SKM-1 treated with dmso at 0.1 percent for 144 hours (cell line): ENCODE measurements at regions not wholly inside any gene's neighbourhood (a gene's known extent, or its start where the extent isn't known, plus 50 kb on each side); places are given as distances from the start of the nearest gene placed in this dataset.
A peak's percentile ranks its signal among the peaks of the same experiment; 100 is the strongest.

ENCODE experiments used
- DNase-seq: peaks from one replicate; lab custom pipeline; 2025; ENCODE audit not compliant: unreplicated experiment; lab: John Stamatoyannopoulos, UW

DNA sequence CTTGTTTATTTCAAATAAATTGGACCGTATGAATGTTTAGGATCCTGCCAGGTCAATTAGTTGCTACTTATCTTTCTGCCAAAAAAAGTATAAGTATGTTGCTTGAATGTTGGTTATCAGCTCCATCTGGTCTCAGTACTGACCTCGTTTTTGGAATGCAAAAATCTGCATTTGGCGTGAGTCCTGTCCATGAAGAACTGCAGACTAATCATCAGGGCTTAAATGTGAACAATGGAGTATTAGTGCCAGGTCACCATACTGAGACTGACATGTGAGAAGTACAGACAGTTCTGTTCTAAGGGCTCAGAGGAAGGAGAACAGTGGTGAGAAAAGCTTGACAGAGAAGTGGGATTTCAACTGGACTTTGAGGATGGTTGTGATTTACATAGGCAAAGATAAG lies 393.1 kb upstream of the SLC14A2 start:
- DNase-seq: no peak

DNA sequence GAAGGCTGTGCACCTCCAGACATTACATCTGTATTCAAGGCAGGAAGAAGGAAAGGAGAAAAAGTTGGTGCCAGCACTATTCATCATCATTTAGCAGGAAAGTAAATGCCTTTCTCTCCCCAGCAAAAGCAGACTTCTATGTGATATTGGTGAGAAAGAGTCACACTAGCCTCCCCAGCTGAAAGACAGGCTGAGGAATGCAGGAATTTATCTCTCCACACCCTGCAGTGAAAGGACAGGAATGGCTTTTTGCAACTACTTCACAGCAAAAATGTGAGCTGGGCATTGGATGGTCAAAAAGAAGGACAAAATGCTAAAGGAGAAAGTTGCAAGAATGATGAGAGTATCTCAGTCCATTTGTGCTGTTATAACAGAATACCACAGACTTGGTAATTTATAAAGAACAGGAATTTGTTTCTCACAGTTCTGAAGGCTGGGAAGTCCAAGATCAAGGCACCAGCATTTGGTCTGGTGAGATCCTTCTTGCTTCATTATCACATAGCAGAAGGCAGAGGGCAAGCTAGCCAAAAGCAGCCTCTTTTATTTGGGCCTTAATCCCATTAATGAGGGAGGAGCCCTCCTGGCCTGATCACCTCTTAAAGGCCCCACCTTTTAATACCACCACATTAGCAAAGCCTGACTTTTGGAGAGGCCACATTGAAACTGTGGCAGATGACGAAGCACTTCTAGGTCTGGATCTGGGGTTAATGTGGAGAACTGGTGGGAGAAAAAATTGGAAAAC lies 388.1 kb upstream of the SLC14A2 start:
- no peak for DNase-seq

DNA sequence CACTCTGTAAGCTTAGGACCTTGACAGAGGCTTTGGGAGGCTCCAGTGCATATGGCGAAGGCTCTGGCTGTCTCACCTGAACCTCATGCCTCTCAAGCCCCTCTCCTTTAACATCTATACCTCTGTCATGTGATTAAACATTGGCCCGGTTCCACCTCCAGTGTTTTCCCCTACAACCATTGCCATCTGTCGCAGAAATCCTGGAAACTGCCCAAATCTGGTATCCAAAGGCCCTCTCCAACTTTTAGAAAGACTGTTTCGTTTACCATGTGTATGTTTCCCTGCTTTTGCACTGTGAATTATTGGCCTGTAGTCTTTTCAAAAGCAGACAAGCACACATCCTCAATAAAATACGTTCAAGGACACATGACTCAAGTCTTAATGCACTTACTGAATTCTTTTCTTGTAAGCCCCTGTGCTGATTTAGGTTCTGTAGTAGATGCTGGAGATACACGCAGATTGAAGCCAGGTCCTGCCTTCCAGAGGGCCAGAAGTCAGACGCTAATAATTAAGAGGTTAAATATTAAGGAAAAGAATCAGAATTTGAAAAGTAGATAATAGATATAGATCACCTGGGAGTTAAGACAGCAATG lies 386.4 kb upstream of the SLC14A2 start:
- DNase-seq: no peak

DNA sequence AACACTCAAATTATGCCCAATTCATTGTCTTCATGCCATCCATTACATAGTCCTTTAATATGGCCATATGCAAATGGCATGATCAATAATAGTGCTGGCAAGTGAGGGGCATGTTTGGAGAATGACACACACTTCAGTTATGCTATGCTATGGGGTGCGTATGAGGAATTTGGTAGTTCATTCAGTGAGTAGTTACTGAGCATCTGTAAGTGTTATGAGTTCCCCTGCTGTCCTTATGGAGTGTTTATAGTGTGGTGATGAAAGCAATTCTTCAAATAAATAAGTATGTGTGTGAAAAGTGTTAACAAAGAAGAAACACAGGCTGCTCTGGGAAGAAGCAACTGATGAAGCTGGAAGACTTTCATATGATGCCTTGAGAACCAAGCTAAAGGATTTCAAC lies 383.7 kb upstream of the SLC14A2 start:
- no peak for DNase-seq

DNA sequence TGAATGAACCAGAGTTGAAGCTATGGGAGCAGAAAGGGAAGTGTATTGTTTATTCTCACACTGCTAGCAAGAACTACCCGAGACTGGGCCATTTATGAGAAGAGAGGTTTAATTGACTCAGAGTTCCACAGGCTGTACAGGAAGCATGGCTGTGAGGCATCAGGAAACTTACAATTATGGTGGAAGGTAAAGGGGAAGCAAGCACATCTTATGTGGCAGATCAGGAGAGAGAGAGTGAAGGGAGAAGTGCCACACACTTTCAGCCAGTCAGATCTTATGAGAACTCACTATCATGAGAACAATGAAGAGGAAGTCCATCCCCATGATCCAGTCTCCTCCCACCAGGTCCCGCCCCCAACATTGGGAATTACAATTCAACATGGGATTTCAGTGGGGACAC lies 383.2 kb upstream of the SLC14A2 start:
- DNase-seq: peak; percentile 62

DNA sequence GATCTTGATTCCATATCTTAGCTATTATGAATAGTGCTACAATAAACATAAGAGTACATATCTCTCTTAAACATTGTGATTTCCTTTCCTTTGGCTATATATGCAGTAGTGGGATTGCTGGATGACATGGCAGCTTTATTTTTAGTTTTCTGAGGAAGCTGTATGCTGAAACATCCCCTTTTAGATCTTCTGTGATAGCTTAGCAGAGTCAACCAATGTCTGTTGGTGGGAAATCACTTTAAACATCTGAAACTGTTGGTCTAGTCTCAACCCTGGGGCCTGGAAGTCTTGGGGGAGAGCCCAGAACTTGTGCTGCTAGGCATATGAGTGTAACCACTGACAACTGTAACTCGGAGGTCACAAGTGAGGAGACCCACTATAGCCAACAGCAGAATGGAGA lies 378.6 kb upstream of the SLC14A2 start:
- peak; percentile 6 for DNase-seq

DNA sequence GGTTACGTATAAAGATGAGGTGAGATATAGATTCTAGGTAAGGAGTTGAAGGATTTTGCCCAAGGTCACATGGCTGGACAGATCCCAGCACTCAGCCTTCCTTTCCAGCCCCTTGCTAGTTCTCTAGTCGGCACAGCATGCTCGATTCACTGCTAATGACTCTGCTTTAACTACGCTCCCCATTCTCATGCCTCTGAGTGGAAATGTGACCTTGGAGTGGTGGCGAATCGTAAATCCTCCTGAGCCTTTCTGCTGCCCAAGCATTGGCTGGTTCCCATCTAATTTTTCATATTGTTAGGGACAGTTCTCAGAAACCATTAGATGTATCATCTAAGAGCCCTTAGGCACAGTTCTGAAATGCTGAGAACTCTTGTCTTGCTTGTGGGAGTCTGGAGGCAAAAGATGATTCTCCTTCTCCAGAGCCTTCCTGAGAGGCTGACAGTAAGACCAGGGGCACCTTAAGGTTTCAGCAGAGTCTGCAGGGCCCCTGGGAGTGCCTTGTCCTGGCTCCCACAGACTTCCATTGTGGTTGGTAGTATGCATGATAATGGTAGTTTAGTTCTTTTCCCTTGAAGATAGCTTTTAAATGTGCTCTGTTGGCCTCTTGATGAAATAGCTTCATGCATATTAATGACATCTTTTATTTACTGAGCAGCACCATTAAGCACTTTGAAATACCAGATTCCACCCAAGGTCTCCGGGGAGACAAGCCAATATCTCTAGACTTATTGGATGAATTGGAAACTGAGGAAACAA lies 377.8 kb upstream of the SLC14A2 start:
- DNase-seq: no peak

DNA sequence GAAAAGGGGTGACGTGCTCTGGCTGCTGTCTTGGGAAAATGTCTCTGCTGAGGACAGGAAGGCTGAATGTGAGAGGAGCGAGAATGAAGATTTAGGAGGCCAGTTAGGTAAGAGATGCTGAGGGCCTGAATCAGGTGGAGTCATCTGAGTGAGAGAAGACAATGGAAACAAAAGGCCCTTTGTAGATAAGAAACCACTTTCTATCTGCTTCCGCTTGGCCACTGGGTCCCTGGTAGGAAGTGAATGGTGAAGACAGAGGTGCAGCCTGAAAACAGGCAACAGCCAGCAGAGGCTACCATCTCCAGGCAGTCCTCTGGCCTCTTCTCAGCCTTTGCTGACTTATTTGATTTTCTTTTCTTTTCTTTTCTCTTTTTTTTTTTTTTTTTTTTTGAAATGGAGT lies 374.0 kb upstream of the SLC14A2 start:
- DNase-seq: no peak

DNA sequence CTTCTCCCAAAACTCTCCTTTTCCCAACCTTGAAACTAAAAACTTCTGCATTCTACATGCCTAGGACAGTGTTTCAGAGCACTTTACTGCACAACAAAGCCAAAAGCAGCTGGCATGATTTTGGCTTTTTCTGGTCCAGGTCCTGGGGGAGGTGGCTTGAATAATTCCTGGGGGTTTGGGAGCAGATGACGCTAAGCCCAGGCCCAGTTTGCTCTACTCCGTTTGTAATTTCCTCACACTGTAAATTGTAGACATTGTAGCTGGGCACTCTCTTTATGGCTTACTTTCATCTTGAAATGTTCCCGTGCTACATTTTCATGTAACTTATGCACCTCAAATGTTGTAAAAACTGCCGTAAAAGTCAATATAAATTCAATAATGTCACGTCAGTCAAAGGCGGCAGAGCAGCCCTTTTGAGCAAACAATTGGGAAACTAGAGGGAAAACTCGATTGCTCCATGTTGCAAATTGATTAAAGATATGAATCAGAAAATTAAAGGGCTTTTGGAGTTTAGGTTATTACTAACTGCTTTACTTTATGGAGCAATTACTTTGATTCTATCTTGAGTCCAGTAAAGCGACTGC lies 373.2 kb upstream of the SLC14A2 start:
- no peak for DNase-seq

DNA sequence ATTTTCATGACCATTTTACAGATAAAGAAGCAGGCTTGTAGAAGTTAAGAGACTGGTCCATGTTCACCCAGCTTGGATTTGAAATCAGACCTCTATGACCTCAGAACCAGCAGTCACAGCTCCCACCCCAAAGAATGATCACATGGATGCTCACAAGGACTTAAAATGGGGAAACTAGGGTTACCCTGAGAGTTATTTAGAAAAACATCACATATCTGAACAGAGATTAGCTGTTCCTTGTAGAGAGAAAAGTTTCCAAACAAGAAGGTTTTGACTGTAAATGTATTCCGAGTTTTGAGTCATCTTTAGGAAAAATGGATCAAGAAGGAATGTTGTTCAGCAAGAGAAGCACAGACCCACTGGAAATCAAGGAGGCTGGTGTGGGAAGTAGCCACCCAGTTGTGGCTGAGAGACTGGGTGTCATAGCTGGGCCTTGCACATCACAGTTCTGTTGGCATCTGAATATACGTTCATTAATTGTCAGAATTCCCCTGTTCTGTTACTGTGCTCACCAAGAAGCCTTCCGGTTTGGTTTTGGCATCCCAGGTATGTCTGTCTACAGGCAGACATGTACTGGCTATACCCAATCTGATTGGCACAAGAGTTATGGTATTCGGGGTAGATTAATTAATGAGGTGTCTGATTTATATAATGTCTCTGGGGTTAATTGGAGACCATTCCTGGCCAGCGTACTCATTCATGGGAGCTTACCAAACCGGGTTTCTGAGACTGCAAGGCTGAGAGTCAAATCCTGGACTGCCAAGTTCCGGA lies 371.8 kb upstream of the SLC14A2 start:
- no peak for DNase-seq

DNA sequence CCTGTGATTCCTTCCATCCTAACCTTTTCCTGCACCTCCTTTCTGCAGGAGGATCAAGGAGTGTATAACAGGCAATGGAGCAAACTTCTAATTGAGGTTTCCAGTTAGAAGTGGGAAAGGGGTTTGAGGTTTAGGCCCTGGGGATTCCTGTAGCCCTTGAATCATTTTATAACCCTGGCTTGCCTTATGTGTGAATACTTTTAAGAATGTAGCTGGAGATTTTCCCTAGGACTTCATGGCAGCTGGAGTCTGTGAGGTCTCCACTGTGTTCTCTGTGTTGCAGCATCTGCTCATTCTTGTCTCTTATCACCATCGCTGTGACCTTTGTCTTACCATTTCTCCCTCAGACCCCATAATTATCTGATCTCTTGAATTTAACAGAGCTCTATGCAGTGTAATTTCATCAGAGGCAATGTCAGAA lies 370.2 kb upstream of the SLC14A2 start:
- DNase-seq: no peak

DNA sequence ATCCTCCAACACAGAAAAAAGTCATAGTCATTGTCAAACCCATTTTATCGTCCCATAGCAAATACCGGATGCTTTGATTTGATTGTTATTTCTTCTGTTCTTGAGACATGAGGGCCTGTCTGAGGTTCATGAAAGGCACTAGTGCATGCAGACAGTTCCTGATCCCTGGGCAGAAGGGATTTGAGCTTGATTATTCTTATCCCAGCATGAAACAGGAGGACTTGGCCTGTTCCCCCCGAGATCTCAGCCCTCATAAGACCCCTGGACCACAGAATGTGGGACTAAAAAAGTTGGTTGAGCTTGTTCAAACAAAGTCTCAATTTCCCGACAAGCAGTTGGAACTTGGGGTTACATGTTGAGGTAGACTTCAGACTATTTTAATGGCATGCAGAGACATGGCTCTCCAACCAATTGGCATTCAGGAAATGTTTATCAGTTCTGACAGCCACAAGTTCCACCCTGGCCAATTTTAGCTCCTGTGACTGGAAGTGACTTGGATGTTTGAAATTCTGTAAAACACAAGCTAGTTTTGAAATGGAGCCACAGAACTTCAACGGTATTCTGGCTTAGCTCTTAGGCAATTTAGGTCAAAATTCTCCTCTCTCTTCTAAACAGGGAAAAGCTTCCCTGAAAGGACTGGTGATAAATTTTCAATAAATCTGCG lies 366.9 kb upstream of the SLC14A2 start:
- peak; percentile 9 for DNase-seq

DNA sequence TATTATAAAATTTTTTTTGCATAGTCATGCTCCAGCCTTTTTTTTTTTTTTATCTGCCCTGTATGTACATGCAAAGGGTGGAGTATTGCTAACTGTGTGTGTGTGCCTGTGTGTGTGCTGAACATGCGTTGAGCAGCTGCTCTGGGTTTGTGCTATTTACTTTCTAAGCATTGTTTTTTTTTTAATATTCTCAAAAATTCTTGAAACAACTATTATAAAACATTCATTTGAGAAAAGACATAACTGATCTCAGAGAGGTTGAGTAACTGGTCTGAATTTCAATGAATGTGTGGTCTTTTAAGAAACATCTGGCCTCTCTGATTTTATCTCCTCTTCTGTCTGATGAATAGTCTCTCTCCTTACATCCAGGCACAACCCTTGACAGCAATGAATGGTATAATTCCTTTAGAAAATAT lies 366.0 kb upstream of the SLC14A2 start:
- no peak for DNase-seq

DNA sequence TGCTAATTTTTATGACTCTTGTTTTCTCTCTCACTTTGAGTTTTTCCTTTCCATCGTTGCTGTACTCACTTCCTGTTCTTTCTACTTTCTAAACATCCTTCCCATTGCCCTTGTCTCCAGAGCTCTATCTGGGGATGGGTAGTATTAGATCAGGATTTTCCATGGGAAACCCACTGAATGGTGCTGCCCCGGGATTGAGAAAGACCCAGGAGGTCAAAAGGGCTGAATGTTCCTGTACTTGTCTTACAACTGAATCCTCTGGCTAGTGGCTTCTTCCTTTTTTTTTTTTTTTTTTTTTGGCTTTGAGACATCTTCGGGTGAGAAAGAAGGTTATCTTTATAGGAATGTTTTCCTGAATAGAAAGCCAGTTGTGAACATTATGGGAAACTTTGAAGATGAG lies 364.8 kb upstream of the SLC14A2 start:
- no peak for DNase-seq

DNA sequence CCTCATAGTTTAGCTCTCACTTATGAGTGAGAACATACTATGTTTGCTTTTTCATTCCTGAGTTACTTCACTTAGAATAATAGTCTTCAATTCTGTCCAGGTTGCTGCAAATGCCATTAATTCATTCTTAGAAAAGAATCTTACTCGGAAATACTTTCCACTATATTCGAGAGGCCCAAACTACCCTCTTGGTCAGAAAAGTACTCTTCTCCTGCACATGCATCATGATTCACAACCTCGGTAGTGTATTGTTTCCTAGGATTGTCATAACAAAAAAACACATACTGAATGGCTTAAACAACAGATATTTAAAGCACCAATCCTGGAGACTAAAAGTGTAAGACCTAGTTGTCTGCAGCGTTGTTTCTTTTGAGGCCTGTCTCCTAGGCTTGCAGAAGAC lies 364.0 kb upstream of the SLC14A2 start:
- DNase-seq: no peak

DNA sequence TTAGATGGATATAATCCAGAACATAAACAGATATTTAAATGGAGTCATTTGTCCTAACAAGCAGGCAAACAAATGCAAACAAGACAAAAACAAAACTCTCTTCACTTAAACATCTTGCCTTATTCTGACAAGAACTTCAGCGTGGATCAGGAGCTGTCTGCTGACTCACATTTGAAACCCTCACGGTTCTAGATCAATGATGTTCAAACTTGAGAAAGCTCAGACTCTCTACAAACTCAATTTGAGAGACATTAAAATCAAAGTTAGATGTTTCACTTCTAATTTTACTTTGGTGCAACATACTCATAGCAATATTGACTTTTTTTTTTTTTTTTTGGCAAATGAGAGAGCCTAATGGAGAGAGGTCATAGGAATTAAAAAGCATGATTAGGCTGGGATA lies 362.8 kb upstream of the SLC14A2 start:
- DNase-seq: no peak

DNA sequence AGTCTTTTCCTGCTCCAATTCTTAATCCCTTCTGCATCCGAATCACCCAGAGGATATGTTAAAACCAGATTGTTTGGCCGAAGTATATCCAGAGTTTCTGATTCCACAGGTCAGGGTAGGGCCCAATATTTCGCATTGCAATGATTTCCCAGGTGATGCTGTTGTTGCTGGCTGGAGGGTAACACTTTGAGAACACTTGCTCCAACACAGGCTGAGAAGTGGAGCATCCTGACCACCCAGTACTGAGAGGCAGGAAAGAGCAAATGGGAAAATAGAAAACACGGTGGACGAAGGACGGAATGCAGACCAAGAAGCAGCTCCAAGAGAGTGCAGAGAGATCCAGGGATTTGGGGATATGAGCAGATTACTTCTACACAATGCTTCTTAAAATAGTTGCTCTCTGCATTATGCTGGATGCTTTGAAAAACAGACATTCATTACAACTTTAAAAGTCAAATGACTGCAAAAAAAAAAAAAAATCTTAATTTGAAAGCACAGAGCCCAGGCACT lies 362.2 kb upstream of the SLC14A2 start:
- no peak for DNase-seq

DNA sequence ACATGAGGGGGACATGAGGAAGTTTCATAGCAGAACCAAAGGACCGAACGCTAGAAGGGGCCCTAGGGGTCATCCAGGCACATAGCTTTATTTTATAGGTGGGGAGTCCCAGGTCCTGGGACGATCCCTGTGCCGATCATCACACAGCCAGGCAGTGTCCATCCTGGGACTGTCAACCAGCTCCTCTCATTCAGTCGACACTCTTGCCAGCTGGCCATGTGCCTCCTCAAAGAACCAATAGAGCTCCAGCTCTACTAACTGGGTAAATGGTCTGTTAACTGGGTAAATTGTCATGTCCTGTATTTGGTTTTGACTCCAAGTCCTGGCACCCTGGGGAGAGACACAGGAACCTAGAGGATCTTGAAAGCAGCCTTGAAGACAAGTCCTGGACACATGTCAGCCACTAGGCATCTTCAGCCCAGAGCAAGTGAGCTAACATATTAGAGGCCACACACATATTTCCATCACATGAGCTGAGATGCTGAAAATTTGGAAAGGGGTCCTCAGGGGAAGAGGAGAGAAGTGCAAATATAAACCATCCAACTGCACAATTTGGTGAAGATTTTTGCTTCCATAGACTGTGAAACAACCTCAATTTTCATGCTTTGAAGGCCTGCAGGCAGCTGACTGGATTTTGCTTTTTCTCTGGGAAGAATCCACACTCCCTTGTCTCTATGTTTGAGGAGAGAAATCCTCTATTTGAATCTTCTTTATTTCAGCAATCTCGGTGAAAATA lies 361.1 kb upstream of the SLC14A2 start:
- no peak for DNase-seq

DNA sequence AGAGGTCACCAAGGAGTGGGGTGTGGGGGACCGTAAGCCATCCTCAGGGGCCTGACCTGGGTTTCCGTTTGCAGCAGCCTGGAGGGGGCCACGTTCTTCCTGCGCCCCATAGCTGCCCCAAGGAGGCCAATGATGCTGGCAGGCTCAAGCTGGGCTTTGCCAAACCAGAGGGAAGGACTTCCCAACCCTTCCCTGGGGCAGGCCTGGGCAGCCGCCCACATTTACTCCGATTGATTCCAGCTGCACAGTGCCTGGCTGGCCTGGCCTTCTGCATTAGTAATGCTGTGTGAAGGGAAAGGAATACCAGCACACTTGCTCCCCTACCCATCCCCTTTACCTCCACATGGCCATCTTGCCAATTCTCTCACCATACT lies 360.6 kb upstream of the SLC14A2 start:
- DNase-seq: no peak
